ENCODE measurements at regions not wholly inside any gene's neighbourhood (a gene's known extent, or its start where the extent isn't known, plus 50 kb on each side); places are given as distances from the start of the nearest gene placed in this dataset.

- Mint-ChIP-seq H3K27ac (no peak overlapping the region), H3K4me1 (peaks cover 10% of the 10 kb centered on the region), H3K36me3 (no peaks in the 10 kb centered on the region), H3K4me3 (no peak overlapping the region), H3K9me3 (no peaks in the 10 kb centered on the region), H3K27me3 (ENCODE audit: low read depth in 3 of 3) (peaks cover 2 to 3% (median 3%) of the 10 kb centered on the region in 3 donors)
- H2AFZ ChIP-seq (ENCODE audit: insufficient read depth, low read depth, low read length, poor library complexity, severe bottlenecking), result no peak overlapping the region
- H3K27me3 ChIP-seq (ENCODE audit: control insufficient read depth in 2 of 2, insufficient read depth in 2 of 2, low read length in 2 of 2), result no peaks in the 10 kb centered on the region
- H3K27ac ChIP-seq (ENCODE audit: low read depth in 1 of 2, low read length in 2 of 2), result no peak overlapping the region
- WGBS (ENCODE audit: insufficient coverage), result 91% methylated on average over 3 of the region's 4 CpGs
- no peak overlapping the region for H3K4me2 ChIP-seq (replicated peaks; ENCODE audit: extremely low read depth, low read length, poor library complexity, severe bottlenecking)
- no peak for DNase-seq
- H3K9ac ChIP-seq (ENCODE audit: insufficient read depth, low read length, poor library complexity, severe bottlenecking), result no peak overlapping the region
- H3K9me3 ChIP-seq (replicated peaks in 1 of 2; ENCODE audit: control insufficient read depth in 1 of 2, insufficient read depth in 1 of 2, low read length in 2 of 2), result no peaks in the 10 kb centered on the region
- no peak overlapping the region for H3K4me3 ChIP-seq (replicated peaks in 1 of 3; ENCODE audit: low read depth in 2 of 3, low read length in 3 of 3)
- no peak for TF ChIP-seq CTCF (IDR thresholded peaks at IDR 0.05)
- no peaks in the 10 kb centered on the region for H3K79me2 ChIP-seq (ENCODE audit: insufficient read depth, low read length)
- H3K36me3 ChIP-seq (replicated peaks in 1 of 2; ENCODE audit: control insufficient read depth in 1 of 2, insufficient read depth in 2 of 2, low read length in 2 of 2), result no peaks in the 10 kb centered on the region
- intact Hi-C loops (cut with micrococcal nuclease), result no loop called here
- no peaks in the 10 kb centered on the region for H4K20me1 ChIP-seq (ENCODE audit: insufficient read depth, low read length)
- peaks cover 0 to 8% of the 10 kb centered on the region in 2 donors for H3K4me1 ChIP-seq (ENCODE audit: control insufficient read depth in 1 of 2, insufficient read depth in 2 of 2, low read length in 2 of 2)
Observed at GRCh38 chr9:89933578-89933977, 328.8 kb downstream of the GADD45G start.

GRCh38 chr9:89935115-89935514, 330.3 kb downstream of the GADD45G start:
- 96% methylated on average over 5 of the region's 6 CpGs for WGBS (ENCODE audit: insufficient coverage)
- Histone ChIP-seq H3K4me3 (replicated peaks in 1 of 3; ENCODE audit: low read depth in 2 of 3, low read length in 3 of 3) (no peak overlapping the region), H3K36me3 (replicated peaks in 1 of 2; ENCODE audit: control insufficient read depth in 1 of 2, insufficient read depth in 2 of 2, low read length in 2 of 2) (no peaks in the 10 kb centered on the region), H4K20me1 (ENCODE audit: insufficient read depth, low read length) (no peaks in the 10 kb centered on the region), H3K4me1 (ENCODE audit: control insufficient read depth in 1 of 2, insufficient read depth in 2 of 2, low read length in 2 of 2) (peaks cover 0 to 2% of the 10 kb centered on the region in 2 donors), H3K27me3 (ENCODE audit: control insufficient read depth in 2 of 2, insufficient read depth in 2 of 2, low read length in 2 of 2) (no peaks in the 10 kb centered on the region), H3K4me2 (replicated peaks; ENCODE audit: extremely low read depth, low read length, poor library complexity, severe bottlenecking) (no peak overlapping the region), H3K9ac (ENCODE audit: insufficient read depth, low read length, poor library complexity, severe bottlenecking) (no peak overlapping the region), H2AFZ (ENCODE audit: insufficient read depth, low read depth, low read length, poor library complexity, severe bottlenecking) (no peak overlapping the region), H3K9me3 (replicated peaks in 1 of 2; ENCODE audit: control insufficient read depth in 1 of 2, insufficient read depth in 1 of 2, low read length in 2 of 2) (no peaks in the 10 kb centered on the region), H3K27ac (ENCODE audit: low read depth in 1 of 2, low read length in 2 of 2) (no peak overlapping the region), H3K79me2 (ENCODE audit: insufficient read depth, low read length) (no peaks in the 10 kb centered on the region)
- DNase-seq, result no peak
- no peak overlapping the region for H3K27ac Mint-ChIP-seq
- intact Hi-C loops (cut with micrococcal nuclease), result no loop called here
- no peaks in the 10 kb centered on the region for H3K36me3 Mint-ChIP-seq
- H3K27me3 Mint-ChIP-seq (ENCODE audit: low read depth in 3 of 3), result peaks cover 3 to 9% (median 4%) of the 10 kb centered on the region in 3 donors
- no peak overlapping the region for H3K4me3 Mint-ChIP-seq
- TF ChIP-seq CTCF (IDR thresholded peaks at IDR 0.05), result no peak
- peaks cover 6% of the 10 kb centered on the region for H3K4me1 Mint-ChIP-seq
- no peaks in the 10 kb centered on the region for H3K9me3 Mint-ChIP-seq
